HepG2 (cell line): ENCODE measurements at regions not wholly inside any gene's neighbourhood (a gene's known extent, or its start where the extent isn't known, plus 50 kb on each side); places are given as distances from the start of the nearest gene placed in this dataset.
A peak's percentile ranks its signal among the peaks of the same experiment; 100 is the strongest.

ENCODE experiments used
- ATAC-seq: fragments of 200-7000 bp; cut with Tn5 transposase; 3 replicates; pipeline ENCODE4 v1.9.1; 2020; ENCODE audit warnings: mild to moderate bottlenecking, moderate library complexity
- BruUV-seq: library from RNA; stranded (reverse); fragments of 400-500 nt; replicated peaks from 2 replicates; lab custom pipeline; 2021; lab: Mats Ljungman, UMichigan
- CTCF ChIA-PET: fragments of 300-600 bp; formaldehyde crosslinking; extraction: SDS; loops from one replicate; lab custom pipeline; 2021; ENCODE audit warnings: low total read pairs, inconsistent platforms, low intra/inter-chr PET ratio; lab: Yijun Ruan, JAX
- POLR2A ChIA-PET: fragments of 350-600 bp; sonication (Branson Sonifier 250); formaldehyde crosslinking; loops from one replicate; lab custom pipeline; 2020; ENCODE audit warnings: antibody characterized with exemption, inconsistent platforms; lab: Yijun Ruan, JAX
- DNase-seq: peaks from one replicate; pipeline ENCODE4 v3.0.0-alpha.2; 2015; ENCODE audit warnings: low spot score
- FAIRE-seq: peaks from 3 replicates; lab custom pipeline; 2011; peaks lifted over from hg19 to GRCh38; lab: Jason Lieb, UNC
- H2AFZ ChIP-seq: one replicate; pipeline ENCODE4 v1.6.1; 2011; ENCODE audit warnings: low read length, inconsistent platforms
- H3K27ac ChIP-seq: fragments of 300-600 bp; 3 replicates; pipeline ENCODE4 v1.8.0; 2011; ENCODE audit warnings: mixed run types, mild to moderate bottlenecking, mixed read lengths, low read length, inconsistent platforms; ENCODE audit not compliant: insufficient read depth; ENCODE audit errors: extremely low read length
- H3K27me3 ChIP-seq, 2 experiments: fragments of 200-600 bp in 1 of 2; 2 replicates in 1 of 2; 3 replicates in 1 of 2; pipeline versions ENCODE4 v1.6.0 to v1.8.0; 2011; ENCODE audit warnings: low read length in 2 of 2, mild to moderate bottlenecking in 2 of 2, moderate library complexity in 2 of 2, inconsistent platforms in 1 of 2; ENCODE audit not compliant: insufficient read depth in 2 of 2, control insufficient read depth in 1 of 2
- H3K36me3 ChIP-seq, 2 experiments: fragments of 200-600 bp in 1 of 2; replicated peaks in 1 of 2; 2 replicates in 1 of 2; 3 replicates in 1 of 2; pipeline versions ENCODE4 v1.5.1 to v1.8.0; 2011; ENCODE audit warnings: low read length in 2 of 2, inconsistent platforms in 1 of 2; ENCODE audit not compliant: insufficient read depth in 2 of 2, control insufficient read depth in 1 of 2
- H3K4me1 ChIP-seq: 2 replicates; pipeline ENCODE4 v1.5.1; 2012; ENCODE audit warnings: low read length, inconsistent platforms; ENCODE audit not compliant: insufficient read depth
- H3K4me2 ChIP-seq: 2 replicates; pipeline ENCODE4 v1.6.0; 2011; ENCODE audit warnings: low read depth, low read length, inconsistent platforms
- H3K4me3 ChIP-seq, 3 experiments: fragments of 200-600 bp in 1 of 3; sonication (generic), shearing (Covaris generic) in 1 of 3; replicated peaks in 1 of 3; 2 replicates each; pipeline ENCODE4 v1.5.1; 2011 to 2016; ENCODE audit warnings: low read length in 3 of 3, inconsistent platforms in 2 of 3, low read depth in 2 of 3, mild to moderate bottlenecking in 2 of 3, control low read depth in 1 of 3, mixed read lengths in 1 of 3; ENCODE audit not compliant: insufficient read depth in 1 of 3
- H3K79me2 ChIP-seq: one replicate; pipeline ENCODE4 v1.6.1; 2011; ENCODE audit warnings: low read length, inconsistent platforms; ENCODE audit not compliant: insufficient read depth
- H3K9ac ChIP-seq: 2 replicates; pipeline ENCODE4 v1.6.0; 2011; ENCODE audit warnings: mild to moderate bottlenecking, low read depth, low read length, inconsistent platforms; ENCODE audit not compliant: insufficient read depth
- H3K9me3 ChIP-seq: 2 replicates; pipeline ENCODE4 v1.5.1; 2012; ENCODE audit warnings: mild to moderate bottlenecking, low read length
- H4K20me1 ChIP-seq: 2 replicates; pipeline ENCODE4 v1.6.0; 2011; ENCODE audit warnings: inconsistent platforms, mild to moderate bottlenecking, low read length, moderate library complexity; ENCODE audit not compliant: insufficient read depth
- CREM ChIP-seq, 2 experiments: sonication (generic) in 1 of 2; formaldehyde crosslinking in 1 of 2; IDR thresholded peaks; 2 replicates each; pipeline versions ENCODE4 v1.4.0 to v1.6.1; 2016 to 2020; ENCODE audit warnings: antibody characterized with exemption in 1 of 2, mild to moderate bottlenecking in 1 of 2, missing genetic modification reagents in 1 of 2
- FOXO1 ChIP-seq: sonication (generic); formaldehyde crosslinking; IDR thresholded peaks from 2 replicates; pipeline ENCODE4 v1.4.0; 2020; ENCODE audit warnings: missing genetic modification reagents
- HOXA3 ChIP-seq: sonication (generic); formaldehyde crosslinking; IDR thresholded peaks from 2 replicates; pipeline ENCODE4 v1.5.0; 2020; ENCODE audit warnings: missing genetic modification reagents
- MAF1 ChIP-seq: sonication (generic); formaldehyde crosslinking; IDR thresholded peaks from 2 replicates; pipeline ENCODE4 v1.5.0; 2020; ENCODE audit warnings: missing genetic modification reagents, borderline replicate concordance
- NCOR1 ChIP-seq: fragments of 200-600 bp; sonication (generic); IDR thresholded peaks from 2 replicates; pipeline ENCODE4 v1.7.0; 2017; ENCODE audit warnings: antibody characterized with exemption, low read length, borderline replicate concordance
- RAD51 ChIP-seq: fragments of 450-650 bp; IDR thresholded peaks from 2 replicates; pipeline ENCODE4 v1.6.1; 2016; ENCODE audit warnings: borderline replicate concordance
- SIX4 ChIP-seq: sonication (generic); formaldehyde crosslinking; IDR thresholded peaks from 2 replicates; pipeline ENCODE4 v1.4.0; 2020; ENCODE audit warnings: missing genetic modification reagents
- TBX3 ChIP-seq: fragments of 450-650 bp; IDR thresholded peaks from 2 replicates; pipeline ENCODE4 v1.6.1; 2017; ENCODE audit warnings: antibody characterized with exemption, mild to moderate bottlenecking, inconsistent platforms, borderline replicate concordance
- TSC22D2 ChIP-seq: sonication (generic); formaldehyde crosslinking; IDR thresholded peaks from 2 replicates; pipeline ENCODE4 v1.5.1; 2020; ENCODE audit warnings: missing genetic modification reagents, mild to moderate bottlenecking, borderline replicate concordance
- WIZ ChIP-seq: sonication (generic); formaldehyde crosslinking; IDR thresholded peaks from 2 replicates; pipeline ENCODE4 v1.5.1; 2020; ENCODE audit warnings: mild to moderate bottlenecking, missing genetic modification reagents
- ZNF556 ChIP-seq: sonication (generic); formaldehyde crosslinking; IDR thresholded peaks from 2 replicates; pipeline ENCODE4 v1.4.0; 2020; ENCODE audit warnings: mild to moderate bottlenecking, missing genetic modification reagents, borderline replicate concordance
- ZNF564 ChIP-seq: sonication (generic); formaldehyde crosslinking; IDR thresholded peaks from 2 replicates; pipeline ENCODE4 v1.8.1; 2023; ENCODE audit warnings: mild to moderate bottlenecking, missing genetic modification reagents
- ZSCAN31 ChIP-seq: sonication (generic); formaldehyde crosslinking; IDR thresholded peaks from 2 replicates; pipeline ENCODE4 v1.5.0; 2020; ENCODE audit warnings: low read depth, mild to moderate bottlenecking, missing genetic modification reagents
- WGBS: methylation state at CpG from one replicate; pipeline ENCODE4 v1.1.6; 2017; ENCODE audit warnings: low lambda C conversion rate; 5-methylcytosine and 5-hydroxymethylcytosine counted together
- in situ Hi-C: cut with HindIII; loops from 2 replicates; pipeline ENCODE4 v1.10.0; 2017; ENCODE audit warnings: low pct_unique_long_range_greater_than_20kb; ENCODE audit not compliant: extremely low pct_ligation_motif_present
- intact Hi-C: fragments of 100-400 bp; cut with micrococcal nuclease; formaldehyde crosslinking; loops from one replicate; pipeline ENCODE4 v1.10.0; 2022; ENCODE audit not compliant: unreplicated experiment
- TF ChIP-seq, protein P1 (sequence below): sonication (generic); formaldehyde crosslinking; IDR thresholded peaks from 2 replicates; pipeline ENCODE4 v1.4.0; 2020; ENCODE audit warnings: missing genetic modification reagents
- TF ChIP-seq, protein P2 (sequence below): fragments of 450-650 bp; IDR thresholded peaks from 2 replicates; pipeline ENCODE4 v1.6.1; 2016
- TF ChIP-seq, protein P3 (sequence below): sonication (generic); formaldehyde crosslinking; IDR thresholded peaks from 2 replicates; pipeline ENCODE4 v1.4.0; 2020; ENCODE audit warnings: mild to moderate bottlenecking, missing genetic modification reagents
- TF ChIP-seq, protein P4 (sequence below), 2 experiments: sonication (generic) in 1 of 2; formaldehyde crosslinking in 1 of 2; IDR thresholded peaks; 2 replicates each; pipeline versions ENCODE4 v1.5.1 to v1.6.1; 2011 to 2020; ENCODE audit warnings: borderline replicate concordance in 1 of 2, low read depth in 1 of 2, low read length in 1 of 2, mild to moderate bottlenecking in 1 of 2, missing genetic modification reagents in 1 of 2, moderate library complexity in 1 of 2

DNA sequence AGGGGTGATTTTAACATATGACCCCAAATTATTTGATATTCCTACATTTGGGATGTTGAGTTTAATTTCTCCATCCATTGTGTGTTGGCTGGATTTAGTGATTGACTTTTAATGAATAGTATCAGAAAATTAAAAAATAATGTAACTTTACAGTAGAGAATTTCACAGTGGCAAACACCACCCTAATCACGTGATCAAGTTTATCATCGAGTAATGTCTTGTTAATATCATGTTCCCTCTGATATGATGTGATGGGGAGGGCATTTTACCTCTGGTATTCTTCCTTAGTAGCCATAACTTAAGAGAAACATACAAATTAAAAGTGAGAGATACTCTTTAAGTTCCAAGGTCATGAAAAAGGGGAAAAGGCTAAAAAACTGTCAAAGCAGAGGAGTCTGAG, 602.0 kb upstream of the CELF4 start:
- TF ChIP-seq WIZ (CRISPR knock-in tag) (no peak), ZNF556 (CRISPR knock-in tag) (no peak), ZNF564 (no peak), NCOR1 (no peak), SIX4 (CRISPR knock-in tag) (no peak), HOXA3 (CRISPR knock-in tag) (no peak), TSC22D2 (CRISPR knock-in tag) (no peak), RAD51 (peak; percentile 80), ZSCAN31 (no peak), TBX3 (no peak), MAF1 (CRISPR knock-in tag) (no peak), CREM (IDR thresholded peaks at IDR 0.05) (no peak), CREM (CRISPR knock-in tag; IDR thresholded peaks at IDR 0.05) (no peak), FOXO1 (no peak)
- TF ChIP-seq, protein P1, sequence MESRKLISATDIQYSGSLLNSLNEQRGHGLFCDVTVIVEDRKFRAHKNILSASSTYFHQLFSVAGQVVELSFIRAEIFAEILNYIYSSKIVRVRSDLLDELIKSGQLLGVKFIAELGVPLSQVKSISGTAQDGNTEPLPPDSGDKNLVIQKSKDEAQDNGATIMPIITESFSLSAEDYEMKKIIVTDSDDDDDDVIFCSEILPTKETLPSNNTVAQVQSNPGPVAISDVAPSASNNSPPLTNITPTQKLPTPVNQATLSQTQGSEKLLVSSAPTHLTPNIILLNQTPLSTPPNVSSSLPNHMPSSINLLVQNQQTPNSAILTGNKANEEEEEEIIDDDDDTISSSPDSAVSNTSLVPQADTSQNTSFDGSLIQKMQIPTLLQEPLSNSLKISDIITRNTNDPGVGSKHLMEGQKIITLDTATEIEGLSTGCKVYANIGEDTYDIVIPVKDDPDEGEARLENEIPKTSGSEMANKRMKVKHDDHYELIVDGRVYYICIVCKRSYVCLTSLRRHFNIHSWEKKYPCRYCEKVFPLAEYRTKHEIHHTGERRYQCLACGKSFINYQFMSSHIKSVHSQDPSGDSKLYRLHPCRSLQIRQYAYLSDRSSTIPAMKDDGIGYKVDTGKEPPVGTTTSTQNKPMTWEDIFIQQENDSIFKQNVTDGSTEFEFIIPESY (CRISPR knock-in tag), result no peak
- TF ChIP-seq, protein P2, sequence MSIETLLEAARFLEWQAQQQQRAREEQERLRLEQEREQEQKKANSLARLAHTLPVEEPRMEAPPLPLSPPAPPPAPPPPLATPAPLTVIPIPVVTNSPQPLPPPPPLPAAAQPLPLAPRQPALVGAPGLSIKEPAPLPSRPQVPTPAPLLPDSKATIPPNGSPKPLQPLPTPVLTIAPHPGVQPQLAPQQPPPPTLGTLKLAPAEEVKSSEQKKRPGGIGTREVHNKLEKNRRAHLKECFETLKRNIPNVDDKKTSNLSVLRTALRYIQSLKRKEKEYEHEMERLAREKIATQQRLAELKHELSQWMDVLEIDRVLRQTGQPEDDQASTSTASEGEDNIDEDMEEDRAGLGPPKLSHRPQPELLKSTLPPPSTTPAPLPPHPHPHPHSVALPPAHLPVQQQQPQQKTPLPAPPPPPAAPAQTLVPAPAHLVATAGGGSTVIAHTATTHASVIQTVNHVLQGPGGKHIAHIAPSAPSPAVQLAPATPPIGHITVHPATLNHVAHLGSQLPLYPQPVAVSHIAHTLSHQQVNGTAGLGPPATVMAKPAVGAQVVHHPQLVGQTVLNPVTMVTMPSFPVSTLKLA, result no peak
- TF ChIP-seq, protein P3, sequence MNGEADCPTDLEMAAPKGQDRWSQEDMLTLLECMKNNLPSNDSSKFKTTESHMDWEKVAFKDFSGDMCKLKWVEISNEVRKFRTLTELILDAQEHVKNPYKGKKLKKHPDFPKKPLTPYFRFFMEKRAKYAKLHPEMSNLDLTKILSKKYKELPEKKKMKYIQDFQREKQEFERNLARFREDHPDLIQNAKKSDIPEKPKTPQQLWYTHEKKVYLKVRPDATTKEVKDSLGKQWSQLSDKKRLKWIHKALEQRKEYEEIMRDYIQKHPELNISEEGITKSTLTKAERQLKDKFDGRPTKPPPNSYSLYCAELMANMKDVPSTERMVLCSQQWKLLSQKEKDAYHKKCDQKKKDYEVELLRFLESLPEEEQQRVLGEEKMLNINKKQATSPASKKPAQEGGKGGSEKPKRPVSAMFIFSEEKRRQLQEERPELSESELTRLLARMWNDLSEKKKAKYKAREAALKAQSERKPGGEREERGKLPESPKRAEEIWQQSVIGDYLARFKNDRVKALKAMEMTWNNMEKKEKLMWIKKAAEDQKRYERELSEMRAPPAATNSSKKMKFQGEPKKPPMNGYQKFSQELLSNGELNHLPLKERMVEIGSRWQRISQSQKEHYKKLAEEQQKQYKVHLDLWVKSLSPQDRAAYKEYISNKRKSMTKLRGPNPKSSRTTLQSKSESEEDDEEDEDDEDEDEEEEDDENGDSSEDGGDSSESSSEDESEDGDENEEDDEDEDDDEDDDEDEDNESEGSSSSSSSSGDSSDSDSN (CRISPR knock-in tag), result no peak
- TF ChIP-seq, protein P4, sequence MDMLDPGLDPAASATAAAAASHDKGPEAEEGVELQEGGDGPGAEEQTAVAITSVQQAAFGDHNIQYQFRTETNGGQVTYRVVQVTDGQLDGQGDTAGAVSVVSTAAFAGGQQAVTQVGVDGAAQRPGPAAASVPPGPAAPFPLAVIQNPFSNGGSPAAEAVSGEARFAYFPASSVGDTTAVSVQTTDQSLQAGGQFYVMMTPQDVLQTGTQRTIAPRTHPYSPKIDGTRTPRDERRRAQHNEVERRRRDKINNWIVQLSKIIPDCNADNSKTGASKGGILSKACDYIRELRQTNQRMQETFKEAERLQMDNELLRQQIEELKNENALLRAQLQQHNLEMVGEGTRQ (IDR thresholded peaks at IDR 0.05; ENCODE audit: low read depth, low read length), result peak; percentile 35; the same call in 1 of the 2 replicates
- TF ChIP-seq, protein P4 (CRISPR knock-in tag; IDR thresholded peaks at IDR 0.05; ENCODE audit: borderline replicate concordance), result no peak
- TF ChIP-seq, all 625 proteins: peak for 2
- no peak overlapping the region for H2AFZ ChIP-seq
- BruUV-seq, result no TSS peak
- FAIRE-seq (no peak), ATAC-seq (no peak), DNase-seq (no peak)
- no peak overlapping the region for H3K9ac ChIP-seq
- ChIA-PET CTCF (no interaction called here), POLR2A (no interaction called here)
- H3K4me3 ChIP-seq, result no peak overlapping the region
- H4K20me1 ChIP-seq, result no peaks in the 10 kb centered on the region
- intact Hi-C loops, result no loop called here
- H3K4me2 ChIP-seq, result no peak overlapping the region
- no peak overlapping the region for H3K27ac ChIP-seq
- H3K4me1 ChIP-seq, result no peaks in the 10 kb centered on the region
- no peaks in the 10 kb centered on the region for H3K79me2 ChIP-seq
- H3K27me3 ChIP-seq, result no peaks in the 10 kb centered on the region
- H3K36me3 ChIP-seq, result no peaks in the 10 kb centered on the region
- in situ Hi-C loops, result no loop called here
- WGBS, result 1% methylated on average over 2 of the region's 2 CpGs
- H3K9me3 ChIP-seq, result no peaks in the 10 kb centered on the region
